SK-N-SH treated with all-trans-retinoic acid at 6 μM for 48 hours (cell line): ENCODE measurements at regions not wholly inside any gene's neighbourhood (a gene's known extent, or its start where the extent isn't known, plus 50 kb on each side); places are given as distances from the start of the nearest gene placed in this dataset.

Experiments used
- ARNTL ChIP-seq: fragments of 450-650 bp; formaldehyde crosslinking; IDR thresholded peaks from 2 replicates; pipeline ENCODE4 v1.5.0; 2020; ENCODE audit warnings: low read depth, mild to moderate bottlenecking, moderate library complexity, borderline replicate concordance
- CSDC2 ChIP-seq: fragments of 250-450 bp; sonication (Bioruptor Pico); IDR thresholded peaks from 2 replicates; pipeline ENCODE4 v1.5.0; 2020; ENCODE audit warnings: mild to moderate bottlenecking, moderate library complexity
- CSRNP3 ChIP-seq: fragments of 250-450 bp; sonication (Bioruptor Pico); IDR thresholded peaks from 2 replicates; pipeline ENCODE4 v1.5.1; 2021; ENCODE audit warnings: mild to moderate bottlenecking, moderate library complexity
- GLIS3 ChIP-seq: fragments of 250-450 bp; sonication (Bioruptor Pico); IDR thresholded peaks from 2 replicates; pipeline ENCODE4 v1.5.0; 2020; ENCODE audit warnings: mild to moderate bottlenecking, moderate library complexity
- OSR1 ChIP-seq: fragments of 250-450 bp; sonication (Bioruptor Pico); IDR thresholded peaks from 2 replicates; pipeline ENCODE4 v1.8.0; 2022; ENCODE audit warnings: moderate library complexity, mild to moderate bottlenecking, inconsistent platforms
- PATZ1 ChIP-seq: fragments of 250-450 bp; sonication (Bioruptor Pico); IDR thresholded peaks from 2 replicates; pipeline ENCODE4 v1.8.0; 2020; ENCODE audit warnings: mild to moderate bottlenecking, moderate library complexity, borderline replicate concordance
- TCF4 ChIP-seq: fragments of 250-450 bp; sonication (Bioruptor Pico); IDR thresholded peaks from 2 replicates; pipeline ENCODE4 v1.8.0; 2021; ENCODE audit warnings: mild to moderate bottlenecking, moderate library complexity, borderline replicate concordance
- ZC3H10 ChIP-seq: fragments of 250-450 bp; sonication (Bioruptor Pico); IDR thresholded peaks from 2 replicates; pipeline ENCODE4 v1.5.1; 2021; ENCODE audit warnings: mild to moderate bottlenecking, moderate library complexity
- ZFP3 ChIP-seq: fragments of 250-450 bp; sonication (Bioruptor Pico); IDR thresholded peaks from 2 replicates; pipeline ENCODE4 v1.5.0; 2020; ENCODE audit warnings: mild to moderate bottlenecking, moderate library complexity
- ZFP30 ChIP-seq: fragments of 450-650 bp; formaldehyde crosslinking; IDR thresholded peaks from 2 replicates; pipeline ENCODE4 v1.5.0; 2022; ENCODE audit warnings: mild to moderate bottlenecking, moderate library complexity
- ZNF565 ChIP-seq: fragments of 450-650 bp; formaldehyde crosslinking; conservative IDR thresholded peaks from 2 replicates; pipeline ENCODE4 v1.5.0; 2020; ENCODE audit warnings: low read depth, mild to moderate bottlenecking, moderate library complexity
- ZNF70 ChIP-seq: fragments of 450-650 bp; formaldehyde crosslinking; IDR thresholded peaks from 2 replicates; pipeline ENCODE4 v1.5.0; 2020; ENCODE audit warnings: mild to moderate bottlenecking, moderate library complexity
- TF ChIP-seq, protein P1 (sequence below): fragments of 250-450 bp; sonication (Bioruptor Pico); IDR thresholded peaks from 2 replicates; pipeline ENCODE4 v1.5.1; 2020; ENCODE audit warnings: low read depth, mild to moderate bottlenecking, moderate library complexity

DNA sequence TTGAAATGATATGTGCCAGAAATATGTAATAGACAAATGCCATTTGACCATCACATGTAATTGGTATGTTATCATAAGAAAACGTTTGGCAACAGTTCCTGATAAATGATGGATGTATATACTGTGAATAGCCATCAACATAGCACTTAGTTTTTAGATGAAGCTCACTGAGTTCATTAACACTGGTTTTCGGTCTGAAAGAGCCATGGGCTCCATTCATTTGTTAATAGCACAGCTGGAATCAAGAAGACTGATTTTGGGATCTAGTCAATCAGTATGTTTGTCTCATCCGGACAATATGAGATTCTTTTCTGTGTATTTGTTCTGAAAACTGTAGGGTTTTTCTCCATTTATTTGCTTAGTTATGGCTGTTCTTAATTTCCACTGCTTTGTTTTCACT, 413.5 kb upstream of the CLINT1 start:
- TF ChIP-seq, protein P1, sequence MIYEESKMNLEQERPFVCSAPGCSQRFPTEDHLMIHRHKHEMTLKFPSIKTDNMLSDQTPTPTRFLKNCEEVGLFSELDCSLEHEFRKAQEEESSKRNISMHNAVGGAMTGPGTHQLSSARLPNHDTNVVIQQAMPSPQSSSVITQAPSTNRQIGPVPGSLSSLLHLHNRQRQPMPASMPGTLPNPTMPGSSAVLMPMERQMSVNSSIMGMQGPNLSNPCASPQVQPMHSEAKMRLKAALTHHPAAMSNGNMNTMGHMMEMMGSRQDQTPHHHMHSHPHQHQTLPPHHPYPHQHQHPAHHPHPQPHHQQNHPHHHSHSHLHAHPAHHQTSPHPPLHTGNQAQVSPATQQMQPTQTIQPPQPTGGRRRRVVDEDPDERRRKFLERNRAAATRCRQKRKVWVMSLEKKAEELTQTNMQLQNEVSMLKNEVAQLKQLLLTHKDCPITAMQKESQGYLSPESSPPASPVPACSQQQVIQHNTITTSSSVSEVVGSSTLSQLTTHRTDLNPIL (CRISPR knock-in tag): no peak
- TF ChIP-seq ZNF565 (CRISPR knock-in tag) (no peak), PATZ1 (no peak), OSR1 (CRISPR knock-in tag) (no peak), TCF4 (no peak), ZNF70 (CRISPR knock-in tag) (no peak), GLIS3 (CRISPR knock-in tag) (no peak), CSDC2 (CRISPR knock-in tag) (no peak), ZFP3 (CRISPR knock-in tag) (no peak), ZFP30 (no peak), CSRNP3 (CRISPR knock-in tag) (no peak), ZC3H10 (no peak), ARNTL (CRISPR knock-in tag) (no peak)
